ENCODE measurements at regions not wholly inside any gene's neighbourhood (a gene's known extent, or its start where the extent isn't known, plus 50 kb on each side); places are given as distances from the start of the nearest gene placed in this dataset.

GRCh38 chr6:113591896-113592827 lies 265.0 kb upstream of the MARCKS start:
- H3K4me3 ChIP-seq (ENCODE audit: low read depth, low read length) = no peak overlapping the region
- no peak for DNase-seq (ENCODE audit: low read depth)
- TF ChIP-seq POLR2A (IDR thresholded peaks at IDR 0.05; ENCODE audit: extremely low read depth, insufficient read length) (no peak), CTCF (IDR thresholded peaks at IDR 0.05; ENCODE audit: low read depth, low read length) (no peak), MYC (IDR thresholded peaks at IDR 0.05; ENCODE audit: low read depth, low read length) (no peak)
- TF ChIP-seq, protein P1, sequence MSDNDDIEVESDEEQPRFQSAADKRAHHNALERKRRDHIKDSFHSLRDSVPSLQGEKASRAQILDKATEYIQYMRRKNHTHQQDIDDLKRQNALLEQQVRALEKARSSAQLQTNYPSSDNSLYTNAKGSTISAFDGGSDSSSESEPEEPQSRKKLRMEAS (IDR thresholded peaks at IDR 0.05; ENCODE audit: low read depth, low read length) = no peak

DNA sequence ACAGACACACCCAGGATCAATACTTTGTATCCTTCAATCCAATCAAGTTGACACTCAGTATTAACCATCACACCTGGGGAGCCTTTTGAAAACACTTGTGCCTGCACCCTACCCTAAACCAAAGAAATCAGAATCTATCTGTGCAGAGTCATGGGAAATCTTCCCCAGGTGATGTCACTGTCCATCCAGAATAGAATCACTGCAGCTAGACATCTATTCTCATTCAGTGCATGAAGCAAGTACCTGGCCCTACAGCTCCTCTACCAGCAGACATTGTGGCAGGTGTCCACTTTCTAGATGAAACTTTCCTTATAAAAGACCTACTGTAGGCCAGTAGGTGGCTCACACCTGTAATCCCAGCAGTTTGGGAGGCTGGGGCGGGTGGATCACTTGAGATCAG lies 262.4 kb upstream of the MARCKS start:
- H3K4me3 ChIP-seq (ENCODE audit: low read depth, low read length) = no peak overlapping the region
- DNase-seq (ENCODE audit: low read depth) = no peak
- no peak for TF ChIP-seq MYC (IDR thresholded peaks at IDR 0.05; ENCODE audit: low read depth, low read length)
- TF ChIP-seq, protein P1 (IDR thresholded peaks at IDR 0.05; ENCODE audit: low read depth, low read length) = no peak
- no peak for TF ChIP-seq CTCF (IDR thresholded peaks at IDR 0.05; ENCODE audit: low read depth, low read length)
- TF ChIP-seq POLR2A (IDR thresholded peaks at IDR 0.05; ENCODE audit: extremely low read depth, insufficient read length) = no peak

GRCh38 chr6:113595911-113596376 lies 261.2 kb upstream of the MARCKS start:
- H3K4me3 ChIP-seq (ENCODE audit: low read depth, low read length) = no peak overlapping the region
- DNase-seq (ENCODE audit: low read depth) = no peak
- TF ChIP-seq, protein P1 (IDR thresholded peaks at IDR 0.05; ENCODE audit: low read depth, low read length) = no peak
- no peak for TF ChIP-seq MYC (IDR thresholded peaks at IDR 0.05; ENCODE audit: low read depth, low read length)
- TF ChIP-seq POLR2A (IDR thresholded peaks at IDR 0.05; ENCODE audit: extremely low read depth, insufficient read length) = no peak
- no peak for TF ChIP-seq CTCF (IDR thresholded peaks at IDR 0.05; ENCODE audit: low read depth, low read length)

GRCh38 chr6:113596387-113597230 lies 260.5 kb upstream of the MARCKS start:
- no peak for DNase-seq (ENCODE audit: low read depth)
- no peak overlapping the region for H3K4me3 ChIP-seq (ENCODE audit: low read depth, low read length)
- TF ChIP-seq, protein P1 (IDR thresholded peaks at IDR 0.05; ENCODE audit: low read depth, low read length) = no peak
- TF ChIP-seq MYC (IDR thresholded peaks at IDR 0.05; ENCODE audit: low read depth, low read length) (no peak), POLR2A (IDR thresholded peaks at IDR 0.05; ENCODE audit: extremely low read depth, insufficient read length) (no peak), CTCF (IDR thresholded peaks at IDR 0.05; ENCODE audit: low read depth, low read length) (no peak)

- H3K4me3 ChIP-seq (ENCODE audit: low read depth, low read length) = no peak overlapping the region
- TF ChIP-seq CTCF (IDR thresholded peaks at IDR 0.05; ENCODE audit: low read depth, low read length) = no peak
- peak; percentile 52 for DNase-seq (ENCODE audit: low read depth)
Measured at GRCh38 chr6:113597231-113597583, 259.9 kb upstream of the MARCKS start.

Data from NB4 (cell line).